Fibroblast of mammary gland (primary cell): ENCODE measurements at regions not wholly inside any gene's neighbourhood (a gene's known extent, or its start where the extent isn't known, plus 50 kb on each side); places are given as distances from the start of the nearest gene placed in this dataset.
"Not testable (repeated sequence)": the region's sequence is repeated elsewhere in the genome, so short reads cannot be mapped to it uniquely, and the experiment has no call there.

Experiments
- DNase-seq: peaks from one replicate; pipeline ENCODE4 v3.0.0-alpha.2; 2010; ENCODE audit warnings: low read depth
- H3K4me3 ChIP-seq: 2 replicates; pipeline ENCODE4 v1.5.1; 2011; ENCODE audit warnings: low read depth, mild to moderate bottlenecking, low read length, moderate library complexity; ENCODE audit not compliant: control insufficient read depth
- CTCF ChIP-seq: conservative IDR thresholded peaks from 2 replicates; pipeline ENCODE4 v1.5.1; 2011; ENCODE audit warnings: low read depth, low read length, inconsistent platforms; ENCODE audit not compliant: control insufficient read depth, insufficient read depth

GRCh38 chr19:27955485-27956480, 1257.2 kb downstream of the UQCRFS1 start:
- no peak for TF ChIP-seq CTCF
- DNase-seq, result no peak
- H3K4me3 ChIP-seq, result no peak overlapping the region

- not testable (repeated sequence) for H3K4me3 ChIP-seq, DNase-seq
Measured at GRCh38 chr19:27942607-27943006, 1270.3 kb downstream of the UQCRFS1 start.

GRCh38 chr19:27936139-27936538, 1276.8 kb downstream of the UQCRFS1 start:
- no peak overlapping the region for H3K4me3 ChIP-seq
- no peak for DNase-seq
- no peak for TF ChIP-seq CTCF

GRCh38 chr19:27935669-27936068, 1277.3 kb downstream of the UQCRFS1 start:
- no peak for TF ChIP-seq CTCF
- H3K4me3 ChIP-seq, result no peak overlapping the region
- no peak for DNase-seq

GRCh38 chr19:27929399-27929798, 1283.6 kb downstream of the UQCRFS1 start:
- no peak overlapping the region for H3K4me3 ChIP-seq
- TF ChIP-seq CTCF, result no peak
- DNase-seq, result no peak

- DNase-seq, result no peak
- TF ChIP-seq CTCF, result no peak
Measured at GRCh38 chr19:27925202-27925601, 1287.7 kb downstream of the UQCRFS1 start.

GRCh38 chr19:27922970-27923369, 1290.0 kb downstream of the UQCRFS1 start:
- no peak for TF ChIP-seq CTCF
- DNase-seq, result no peak
- no peak overlapping the region for H3K4me3 ChIP-seq

More at GRCh38 chr19:27925202-27925601, 1287.7 kb downstream of the UQCRFS1 start:
- H3K4me3 ChIP-seq, result no peak overlapping the region
